ENCODE measurements at regions not wholly inside any gene's neighbourhood (a gene's known extent, or its start where the extent isn't known, plus 50 kb on each side); places are given as distances from the start of the nearest gene placed in this dataset.

- Histone ChIP-seq H3K4me1 (peaks cover 0 to 7% (median 0%) of the 10 kb centered on the region in 4 donors), H3K27ac (no peak overlapping the region), H3K4me3 (no peak overlapping the region), H3K9me3 (no peaks in the 10 kb centered on the region), H3K36me3 (no peaks in the 10 kb centered on the region), H3K27me3 (no peaks in the 10 kb centered on the region)
- TF ChIP-seq POLR2A (IDR thresholded peaks at IDR 0.05) (no peak), CTCF (IDR thresholded peaks at IDR 0.05) (no peak), POLR2AphosphoS5 (IDR thresholded peaks at IDR 0.05) (no peak), EP300 (IDR thresholded peaks at IDR 0.05) (no peak)
- intact Hi-C loops (cut with DNase I), result no loop called here
- no peak for DNase-seq
- WGBS, 2 donors, result 83 to 88% methylated on average over 5 of the region's 5 CpGs
These were observed 121.8 kb downstream of the AKAP11 start for GRCh38 chr13:42393573-42394360.

- no peak overlapping the region for H3K27ac ChIP-seq
- intact Hi-C loops (cut with DNase I), result no loop called here
- 69 to 83% methylated on average over 4 of the region's 4 CpGs for WGBS, 2 donors
These were observed 122.4 kb downstream of the AKAP11 start for GRCh38 chr13:42394361-42394708.

GRCh38 chr13:42394711-42395085 is 122.7 kb downstream of the AKAP11 start:
- WGBS, 2 donors, result 76 to 91% methylated on average over 2 of the region's 2 CpGs
- Histone ChIP-seq H3K36me3 (no peaks in the 10 kb centered on the region), H3K9me3 (no peaks in the 10 kb centered on the region), H3K27ac (no peak overlapping the region), H3K4me1 (peaks cover 0 to 12% (median 0%) of the 10 kb centered on the region in 4 donors), H3K4me3 (no peak overlapping the region), H3K27me3 (no peaks in the 10 kb centered on the region)
- intact Hi-C loops (cut with DNase I), result no loop called here
- TF ChIP-seq EP300 (IDR thresholded peaks at IDR 0.05) (no peak), POLR2A (IDR thresholded peaks at IDR 0.05) (no peak), POLR2AphosphoS5 (IDR thresholded peaks at IDR 0.05) (no peak), CTCF (IDR thresholded peaks at IDR 0.05) (no peak)
- DNase-seq, result no peak

More at GRCh38 chr13:42394361-42394708, 122.4 kb downstream of the AKAP11 start:
- Histone ChIP-seq H3K36me3 (no peaks in the 10 kb centered on the region), H3K9me3 (no peaks in the 10 kb centered on the region), H3K4me3 (no peak overlapping the region), H3K27me3 (no peaks in the 10 kb centered on the region), H3K4me1 (peaks cover 0 to 12% (median 0%) of the 10 kb centered on the region in 4 donors)
- DNase-seq, result no peak
- TF ChIP-seq POLR2AphosphoS5 (IDR thresholded peaks at IDR 0.05) (no peak), CTCF (IDR thresholded peaks at IDR 0.05) (no peak), POLR2A (IDR thresholded peaks at IDR 0.05) (no peak), EP300 (IDR thresholded peaks at IDR 0.05) (no peak)

- Histone ChIP-seq H3K9me3 (no peaks in the 10 kb centered on the region), H3K36me3 (no peaks in the 10 kb centered on the region), H3K27ac (no peak overlapping the region), H3K4me3 (no peak overlapping the region), H3K4me1 (peaks cover 0 to 12% (median 0%) of the 10 kb centered on the region in 4 donors), H3K27me3 (no peaks in the 10 kb centered on the region)
- intact Hi-C loops (cut with DNase I), result no loop called here
- 68 to 84% methylated on average over 13 of the region's 13 CpGs for WGBS, 2 donors
- TF ChIP-seq POLR2AphosphoS5 (IDR thresholded peaks at IDR 0.05) (no peak), POLR2A (IDR thresholded peaks at IDR 0.05) (no peak), CTCF (IDR thresholded peaks at IDR 0.05) (no peak), EP300 (IDR thresholded peaks at IDR 0.05) (no peak)
- DNase-seq, result no peak
These were observed 123.3 kb downstream of the AKAP11 start for GRCh38 chr13:42395086-42395821.

All from sigmoid colon (tissue), 6 donors.